ENCODE measurements at regions not wholly inside any gene's neighbourhood (a gene's known extent, or its start where the extent isn't known, plus 50 kb on each side); places are given as distances from the start of the nearest gene placed in this dataset.

- Histone ChIP-seq H3K36me3 (ENCODE audit: control insufficient read depth in 2 of 2, insufficient read depth in 1 of 2, low read length in 2 of 2) (no peaks in the 10 kb centered on the region), H3K4me3 (ENCODE audit: low read depth, low read length) (no peak overlapping the region), H3K9me3 (ENCODE audit: control insufficient read depth, insufficient read depth, low read depth, low read length) (no peaks in the 10 kb centered on the region), H3K27ac (ENCODE audit: extremely low read depth, low read depth, low read length) (no peak overlapping the region), H3K4me1 (ENCODE audit: control insufficient read depth, insufficient read depth, low read length) (no peaks in the 10 kb centered on the region)
- TF ChIP-seq YY1 (tag by site-specific recombination; IDR thresholded peaks at IDR 0.05) (no peak), ZNF169 (tag by site-specific recombination; IDR thresholded peaks at IDR 0.05) (no peak), ZFP41 (tag by site-specific recombination; IDR thresholded peaks at IDR 0.05; ENCODE audit: borderline replicate concordance) (no peak), ZNF10 (tag by site-specific recombination; IDR thresholded peaks at IDR 0.05) (no peak), ZNF645 (tag by site-specific recombination; IDR thresholded peaks at IDR 0.05) (no peak), ZNF223 (tag by site-specific recombination; IDR thresholded peaks at IDR 0.05) (no peak), ZNF843 (tag by site-specific recombination; IDR thresholded peaks at IDR 0.05) (no peak), ZNF626 (tag by site-specific recombination; IDR thresholded peaks at IDR 0.05) (no peak), KLF1 (tag by site-specific recombination; IDR thresholded peaks at IDR 0.05) (no peak), ZBTB20 (tag by site-specific recombination; IDR thresholded peaks at IDR 0.05) (no peak), ZNF654 (tag by site-specific recombination; IDR thresholded peaks at IDR 0.05; ENCODE audit: low read depth) (no peak)
- ChIA-PET CTCF (interaction anchor here (1.3 kb wide), 1 partner anchor 10 kb away, joined by 3 read pairs; no protein-coding TSS in a partner anchor), POLR2A (no interaction called here)
These were observed 292.4 kb downstream of the PPP1R2C start for GRCh38 chrX:42485601-42486000.

- Histone ChIP-seq H3K4me1 (ENCODE audit: control insufficient read depth, insufficient read depth, low read length) (no peaks in the 10 kb centered on the region), H3K27ac (ENCODE audit: extremely low read depth, low read depth, low read length) (no peak overlapping the region), H3K36me3 (ENCODE audit: control insufficient read depth in 2 of 2, insufficient read depth in 1 of 2, low read length in 2 of 2) (no peaks in the 10 kb centered on the region), H3K9me3 (ENCODE audit: control insufficient read depth, insufficient read depth, low read depth, low read length) (no peaks in the 10 kb centered on the region), H3K4me3 (ENCODE audit: low read depth, low read length) (no peak overlapping the region)
- TF ChIP-seq PRDM2 (tag by site-specific recombination; IDR thresholded peaks at IDR 0.05; ENCODE audit: borderline replicate concordance) (no peak), ZNF48 (tag by site-specific recombination; IDR thresholded peaks at IDR 0.05) (no peak), ZBTB17 (tag by site-specific recombination; IDR thresholded peaks at IDR 0.05) (no peak), ZEB2 (tag by site-specific recombination; IDR thresholded peaks at IDR 0.05) (no peak), ZNF776 (tag by site-specific recombination; IDR thresholded peaks at IDR 0.05; ENCODE audit: borderline replicate concordance) (no peak), ZNF510 (tag by site-specific recombination; IDR thresholded peaks at IDR 0.05; ENCODE audit: insufficient replicate concordance) (no peak), ZNF121 (tag by site-specific recombination; IDR thresholded peaks at IDR 0.05) (no peak), ZSCAN5A (tag by site-specific recombination; IDR thresholded peaks at IDR 0.05) (no peak), ZFP3 (tag by site-specific recombination; IDR thresholded peaks at IDR 0.05; ENCODE audit: low read depth) (no peak), ZNF621 (tag by site-specific recombination; IDR thresholded peaks at IDR 0.05) (no peak), ZNF37A (tag by site-specific recombination; IDR thresholded peaks at IDR 0.05) (no peak), ZFHX2 (tag by site-specific recombination; conservative IDR thresholded peaks at IDR 0.05) (no peak), ZNF138 (tag by site-specific recombination; IDR thresholded peaks at IDR 0.05; ENCODE audit: borderline replicate concordance) (no peak), ZNF571 (tag by site-specific recombination; IDR thresholded peaks at IDR 0.05) (no peak), ZFP69B (tag by site-specific recombination; IDR thresholded peaks at IDR 0.05) (no peak), ZNF114 (tag by site-specific recombination; IDR thresholded peaks at IDR 0.05) (no peak), HOXD13 (CRISPR knock-in tag; IDR thresholded peaks at IDR 0.05; ENCODE audit: borderline replicate concordance) (no peak)
- POLR2A ChIA-PET: no interaction called here
- CTCF ChIA-PET: no interaction called here
These were observed 293.7 kb downstream of the PPP1R2C start for GRCh38 chrX:42484233-42484632.

Data from HEK293 (cell line).